SK-N-SH treated with all-trans-retinoic acid at 6 μM for 48 hours (cell line): ENCODE measurements at regions not wholly inside any gene's neighbourhood (a gene's known extent, or its start where the extent isn't known, plus 50 kb on each side); places are given as distances from the start of the nearest gene placed in this dataset.

Experiments used
- ARNTL ChIP-seq: fragments of 450-650 bp; formaldehyde crosslinking; IDR thresholded peaks from 2 replicates; pipeline ENCODE4 v1.5.0; 2020; ENCODE audit warnings: low read depth, mild to moderate bottlenecking, moderate library complexity, borderline replicate concordance
- CSDC2 ChIP-seq: fragments of 250-450 bp; sonication (Bioruptor Pico); IDR thresholded peaks from 2 replicates; pipeline ENCODE4 v1.5.0; 2020; ENCODE audit warnings: mild to moderate bottlenecking, moderate library complexity
- RARB ChIP-seq: fragments of 250-450 bp; sonication (Bioruptor Pico); IDR thresholded peaks from 2 replicates; pipeline ENCODE4 v1.8.0; 2021; ENCODE audit warnings: mild to moderate bottlenecking, moderate library complexity
- ZNF565 ChIP-seq: fragments of 450-650 bp; formaldehyde crosslinking; conservative IDR thresholded peaks from 2 replicates; pipeline ENCODE4 v1.5.0; 2020; ENCODE audit warnings: low read depth, mild to moderate bottlenecking, moderate library complexity
- ZNF70 ChIP-seq: fragments of 450-650 bp; formaldehyde crosslinking; IDR thresholded peaks from 2 replicates; pipeline ENCODE4 v1.5.0; 2020; ENCODE audit warnings: mild to moderate bottlenecking, moderate library complexity
- TF ChIP-seq, protein P1 (sequence below): fragments of 250-450 bp; sonication (Bioruptor Pico); IDR thresholded peaks from 2 replicates; pipeline ENCODE4 v1.8.0; 2020; ENCODE audit warnings: mild to moderate bottlenecking, moderate library complexity, borderline replicate concordance
- TF ChIP-seq, protein P2 (sequence below): fragments of 250-450 bp; sonication (Bioruptor Pico); IDR thresholded peaks from 2 replicates; pipeline ENCODE4 v1.5.1; 2020; ENCODE audit warnings: low read depth, mild to moderate bottlenecking, moderate library complexity

DNA sequence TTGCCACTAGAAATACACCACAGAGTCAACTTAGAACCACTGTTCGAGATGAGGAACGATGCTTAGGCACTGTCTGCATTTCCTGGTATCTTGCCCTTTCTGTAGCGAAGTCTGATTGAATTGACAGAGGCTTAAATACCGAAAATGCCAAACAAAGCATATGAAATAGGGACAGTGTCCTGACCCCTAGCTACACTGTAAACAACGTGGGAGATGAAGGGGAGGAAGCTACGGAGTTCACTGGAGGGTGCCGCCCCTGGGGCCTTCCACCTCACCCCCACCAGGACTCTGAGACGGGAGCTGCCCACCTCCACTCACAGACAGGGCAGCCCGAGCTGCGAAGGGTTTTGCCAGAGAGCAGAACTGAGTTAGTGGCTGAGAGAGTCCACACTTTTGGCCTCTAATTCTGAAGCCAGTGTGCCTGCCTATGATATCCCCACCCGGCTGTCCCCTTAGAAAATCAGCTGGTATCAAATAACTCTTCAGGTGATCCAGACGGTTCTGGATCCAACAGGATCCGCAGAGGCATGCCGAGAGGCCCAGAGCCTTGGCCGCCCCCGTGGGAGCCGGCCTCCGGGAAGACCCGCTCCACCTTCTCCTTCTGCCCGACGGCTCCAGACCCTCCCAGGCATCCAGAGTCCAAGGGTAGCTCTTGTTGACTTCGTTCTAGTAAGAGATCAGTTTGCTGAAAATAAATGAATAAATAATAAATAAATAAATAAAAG lies 230.7 kb upstream of the DIO3 start:
- TF ChIP-seq ARNTL (CRISPR knock-in tag) (no peak), RARB (CRISPR knock-in tag) (no peak), CSDC2 (CRISPR knock-in tag) (no peak), ZNF565 (CRISPR knock-in tag) (no peak), ZNF70 (no peak)
- TF ChIP-seq, protein P1, sequence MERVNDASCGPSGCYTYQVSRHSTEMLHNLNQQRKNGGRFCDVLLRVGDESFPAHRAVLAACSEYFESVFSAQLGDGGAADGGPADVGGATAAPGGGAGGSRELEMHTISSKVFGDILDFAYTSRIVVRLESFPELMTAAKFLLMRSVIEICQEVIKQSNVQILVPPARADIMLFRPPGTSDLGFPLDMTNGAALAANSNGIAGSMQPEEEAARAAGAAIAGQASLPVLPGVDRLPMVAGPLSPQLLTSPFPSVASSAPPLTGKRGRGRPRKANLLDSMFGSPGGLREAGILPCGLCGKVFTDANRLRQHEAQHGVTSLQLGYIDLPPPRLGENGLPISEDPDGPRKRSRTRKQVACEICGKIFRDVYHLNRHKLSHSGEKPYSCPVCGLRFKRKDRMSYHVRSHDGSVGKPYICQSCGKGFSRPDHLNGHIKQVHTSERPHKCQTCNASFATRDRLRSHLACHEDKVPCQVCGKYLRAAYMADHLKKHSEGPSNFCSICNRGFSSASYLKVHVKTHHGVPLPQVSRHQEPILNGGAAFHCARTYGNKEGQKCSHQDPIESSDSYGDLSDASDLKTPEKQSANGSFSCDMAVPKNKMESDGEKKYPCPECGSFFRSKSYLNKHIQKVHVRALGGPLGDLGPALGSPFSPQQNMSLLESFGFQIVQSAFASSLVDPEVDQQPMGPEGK (CRISPR knock-in tag), result no peak
- TF ChIP-seq, protein P2, sequence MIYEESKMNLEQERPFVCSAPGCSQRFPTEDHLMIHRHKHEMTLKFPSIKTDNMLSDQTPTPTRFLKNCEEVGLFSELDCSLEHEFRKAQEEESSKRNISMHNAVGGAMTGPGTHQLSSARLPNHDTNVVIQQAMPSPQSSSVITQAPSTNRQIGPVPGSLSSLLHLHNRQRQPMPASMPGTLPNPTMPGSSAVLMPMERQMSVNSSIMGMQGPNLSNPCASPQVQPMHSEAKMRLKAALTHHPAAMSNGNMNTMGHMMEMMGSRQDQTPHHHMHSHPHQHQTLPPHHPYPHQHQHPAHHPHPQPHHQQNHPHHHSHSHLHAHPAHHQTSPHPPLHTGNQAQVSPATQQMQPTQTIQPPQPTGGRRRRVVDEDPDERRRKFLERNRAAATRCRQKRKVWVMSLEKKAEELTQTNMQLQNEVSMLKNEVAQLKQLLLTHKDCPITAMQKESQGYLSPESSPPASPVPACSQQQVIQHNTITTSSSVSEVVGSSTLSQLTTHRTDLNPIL (CRISPR knock-in tag), result no peak
